ENCODE measurements at regions not wholly inside any gene's neighbourhood (a gene's known extent, or its start where the extent isn't known, plus 50 kb on each side); places are given as distances from the start of the nearest gene placed in this dataset.

- TF ChIP-seq POLR2A (IDR thresholded peaks at IDR 0.05) (no peak), CTCF (IDR thresholded peaks at IDR 0.05) (no peak)
Observed at GRCh38 chr6:41408576-41408975, 73.2 kb downstream of the NCR2 start.
